ENCODE measurements at regions not wholly inside any gene's neighbourhood (a gene's known extent, or its start where the extent isn't known, plus 50 kb on each side); places are given as distances from the start of the nearest gene placed in this dataset.

DNA sequence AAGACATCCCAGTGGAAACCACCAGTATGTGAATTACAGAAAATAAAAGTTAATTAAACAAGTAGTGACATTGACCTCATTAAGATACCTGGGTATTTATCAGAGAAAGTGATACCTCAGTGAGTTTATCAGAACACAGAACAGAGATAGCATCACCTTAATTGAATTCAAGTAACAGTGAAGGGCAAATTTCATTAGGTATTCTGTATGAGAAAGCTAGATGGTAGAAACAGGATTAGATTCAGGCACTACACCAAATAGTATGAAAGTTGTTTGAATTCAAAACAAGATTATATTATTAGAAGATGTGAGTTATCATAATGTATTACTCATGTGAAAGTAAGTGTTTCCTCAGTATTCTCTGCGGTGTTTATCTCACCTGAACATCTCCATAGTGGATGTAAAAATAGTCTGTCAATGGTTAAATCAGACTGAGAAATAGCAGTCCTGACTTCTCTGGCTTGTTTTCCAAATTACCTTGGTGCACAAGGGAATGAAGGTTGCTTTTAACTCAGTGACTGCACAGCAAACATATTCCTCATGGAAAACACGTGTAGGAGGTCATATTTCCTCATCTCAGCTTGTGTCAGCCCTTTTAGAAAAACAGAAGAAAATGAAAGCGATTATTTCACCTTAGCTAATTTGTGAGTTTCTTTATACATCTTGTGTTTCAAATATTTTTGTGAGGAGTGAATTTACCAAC is 79.9 kb upstream of the PCDH18 start:
- Histone ChIP-seq H3K9me3 (no peaks in the 10 kb centered on the region), H3K4me1 (no peaks in the 10 kb centered on the region), H3K27ac (no peak overlapping the region), H3K4me3 (no peak overlapping the region), H3K27me3 (no peaks in the 10 kb centered on the region), H3K36me3 (no peaks in the 10 kb centered on the region)
- intact Hi-C loops (cut with DNase I; ENCODE audit: low total_unique reads), result no loop called here
- DNase-seq, result no peak
- WGBS, 5 donors, result 33 to 60% (median 38%) methylated on average over 3 of the region's 3 CpGs
- TF ChIP-seq EP300 (IDR thresholded peaks at IDR 0.05) (no peak), POLR2A (IDR thresholded peaks at IDR 0.05) (no peak), POLR2AphosphoS5 (IDR thresholded peaks at IDR 0.05) (no peak)
- TF ChIP-seq, protein P1, sequence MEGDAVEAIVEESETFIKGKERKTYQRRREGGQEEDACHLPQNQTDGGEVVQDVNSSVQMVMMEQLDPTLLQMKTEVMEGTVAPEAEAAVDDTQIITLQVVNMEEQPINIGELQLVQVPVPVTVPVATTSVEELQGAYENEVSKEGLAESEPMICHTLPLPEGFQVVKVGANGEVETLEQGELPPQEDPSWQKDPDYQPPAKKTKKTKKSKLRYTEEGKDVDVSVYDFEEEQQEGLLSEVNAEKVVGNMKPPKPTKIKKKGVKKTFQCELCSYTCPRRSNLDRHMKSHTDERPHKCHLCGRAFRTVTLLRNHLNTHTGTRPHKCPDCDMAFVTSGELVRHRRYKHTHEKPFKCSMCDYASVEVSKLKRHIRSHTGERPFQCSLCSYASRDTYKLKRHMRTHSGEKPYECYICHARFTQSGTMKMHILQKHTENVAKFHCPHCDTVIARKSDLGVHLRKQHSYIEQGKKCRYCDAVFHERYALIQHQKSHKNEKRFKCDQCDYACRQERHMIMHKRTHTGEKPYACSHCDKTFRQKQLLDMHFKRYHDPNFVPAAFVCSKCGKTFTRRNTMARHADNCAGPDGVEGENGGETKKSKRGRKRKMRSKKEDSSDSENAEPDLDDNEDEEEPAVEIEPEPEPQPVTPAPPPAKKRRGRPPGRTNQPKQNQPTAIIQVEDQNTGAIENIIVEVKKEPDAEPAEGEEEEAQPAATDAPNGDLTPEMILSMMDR (IDR thresholded peaks at IDR 0.05), result no peak

DNA sequence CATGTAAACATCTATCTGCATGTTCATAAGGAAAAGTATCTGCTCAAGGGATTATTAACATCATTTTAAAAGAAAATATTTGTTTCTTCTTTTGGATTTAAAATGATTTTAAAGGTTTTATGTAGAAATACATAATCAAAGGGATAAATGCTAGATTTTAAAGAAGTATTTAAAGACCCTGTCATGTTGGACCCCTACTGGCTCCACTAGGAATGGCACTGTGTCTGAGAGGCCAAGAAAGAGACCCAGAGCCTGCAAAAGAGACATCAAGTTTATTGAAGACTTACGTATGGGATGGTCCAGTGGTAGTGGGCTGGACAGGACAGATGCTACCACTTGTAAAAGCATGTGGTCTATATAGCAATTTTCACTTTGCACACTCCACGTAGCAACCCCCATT is 78.7 kb upstream of the PCDH18 start:
- DNase-seq, result peak in 1 of 2 donors; percentile 29
- Histone ChIP-seq H3K36me3 (no peaks in the 10 kb centered on the region), H3K27ac (peak overlapping the region in 1 of 5 donors; percentile 63), H3K4me3 (no peak overlapping the region), H3K27me3 (no peaks in the 10 kb centered on the region), H3K9me3 (no peaks in the 10 kb centered on the region), H3K4me1 (no peaks in the 10 kb centered on the region)
- intact Hi-C loops (cut with DNase I; ENCODE audit: low total_unique reads), result no loop called here
- TF ChIP-seq, protein P1 (IDR thresholded peaks at IDR 0.05), result peak in 2 of 7 experiments; percentile 12 to 23
- TF ChIP-seq POLR2A (IDR thresholded peaks at IDR 0.05) (no peak), POLR2AphosphoS5 (IDR thresholded peaks at IDR 0.05) (no peak)
- 76 to 92% (median 84%) methylated on average over 2 of the region's 2 CpGs for WGBS, 5 donors

DNA sequence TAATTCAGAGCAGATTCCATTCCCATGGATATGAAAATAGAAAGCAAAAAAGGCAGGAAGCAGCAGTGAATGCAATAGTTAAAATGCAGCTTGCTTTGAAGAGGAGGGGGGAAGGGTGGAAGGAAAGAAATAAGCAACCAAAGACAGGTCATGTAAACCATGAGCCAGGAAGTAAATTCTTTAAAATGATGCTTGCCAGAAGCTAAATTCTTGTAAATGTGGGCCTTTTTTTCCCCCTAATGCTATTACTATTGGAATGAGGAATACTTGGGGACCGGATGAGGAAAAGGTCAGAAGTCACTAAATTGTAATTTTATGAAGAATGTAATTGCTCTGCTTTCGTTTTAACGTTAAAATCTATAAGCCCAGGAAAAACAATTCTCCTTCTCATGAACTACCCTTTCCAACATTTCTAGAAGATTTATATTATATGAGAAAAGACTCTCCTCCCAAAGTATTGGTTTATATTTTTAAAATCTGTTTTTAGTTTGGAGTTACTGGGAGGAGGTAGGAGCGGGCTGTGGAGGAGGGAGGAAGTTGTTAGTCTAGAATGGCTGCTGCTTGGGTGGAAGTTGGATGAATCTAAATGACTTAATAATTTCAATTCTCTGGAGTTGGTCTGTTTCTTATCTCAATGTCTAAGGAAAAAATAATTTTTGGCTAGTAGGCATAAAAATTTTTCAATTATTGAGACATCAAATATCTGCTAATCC is 77.6 kb upstream of the PCDH18 start:
- Histone ChIP-seq H3K4me1 (no peaks in the 10 kb centered on the region), H3K36me3 (no peaks in the 10 kb centered on the region), H3K9me3 (no peaks in the 10 kb centered on the region), H3K4me3 (peak overlapping the region in 1 of 4 donors; percentile 10), H3K27me3 (no peaks in the 10 kb centered on the region), H3K27ac (peak overlapping the region in 4 of 5 donors; percentile 6 to 63 (median 59))
- peak in 1 of 2 donors; percentile 79 for DNase-seq
- 29 to 63% (median 55%) methylated on average over 4 of the region's 4 CpGs for WGBS, 5 donors
- intact Hi-C loops (cut with DNase I; ENCODE audit: low total_unique reads), result no loop called here
- no peak for TF ChIP-seq POLR2AphosphoS5 (IDR thresholded peaks at IDR 0.05)

- peak overlapping the region in 1 of 5 donors; percentile 20 for H3K27ac ChIP-seq
- no peak for DNase-seq
- intact Hi-C loops (cut with DNase I; ENCODE audit: low total_unique reads), result no loop called here
- no peaks in the 10 kb centered on the region for H3K36me3 ChIP-seq
- H3K4me3 ChIP-seq, result no peak overlapping the region
- no peaks in the 10 kb centered on the region for H3K4me1 ChIP-seq
- 74 to 100% (median 92%) methylated on average over 1 of the region's 1 CpG for WGBS, 5 donors
- no peaks in the 10 kb centered on the region for H3K27me3 ChIP-seq
- TF ChIP-seq EP300 (IDR thresholded peaks at IDR 0.05) (no peak), POLR2A (IDR thresholded peaks at IDR 0.05) (no peak), POLR2AphosphoS5 (IDR thresholded peaks at IDR 0.05) (no peak)
- TF ChIP-seq, protein P1 (IDR thresholded peaks at IDR 0.05), result no peak
- no peaks in the 10 kb centered on the region for H3K9me3 ChIP-seq
Measured at GRCh38 chr4:137608085-137608484, 75.8 kb upstream of the PCDH18 start.

GRCh38 chr4:137602436-137602835 is 70.1 kb upstream of the PCDH18 start:
- DNase-seq, result peak in 1 of 2 donors; percentile 35
- no peaks in the 10 kb centered on the region for H3K27me3 ChIP-seq
- H3K4me3 ChIP-seq, result no peak overlapping the region
- intact Hi-C loops (cut with DNase I; ENCODE audit: low total_unique reads), result no loop called here
- no peaks in the 10 kb centered on the region for H3K9me3 ChIP-seq
- no peak overlapping the region for H3K27ac ChIP-seq
- 52 to 76% (median 71%) methylated on average over 2 of the region's 2 CpGs for WGBS, 5 donors
- TF ChIP-seq EP300 (IDR thresholded peaks at IDR 0.05) (no peak), POLR2AphosphoS5 (IDR thresholded peaks at IDR 0.05) (no peak), POLR2A (IDR thresholded peaks at IDR 0.05) (no peak)
- TF ChIP-seq, protein P1 (IDR thresholded peaks at IDR 0.05), result no peak
- peaks cover 0 to 7% (median 0%) of the 10 kb centered on the region in 4 donors for H3K4me1 ChIP-seq
- no peaks in the 10 kb centered on the region for H3K36me3 ChIP-seq

Data from stomach (tissue), 8 donors.